Endothelial cell (in vitro differentiated cells): ENCODE measurements at regions not wholly inside any gene's neighbourhood (a gene's known extent, or its start where the extent isn't known, plus 50 kb on each side); places are given as distances from the start of the nearest gene placed in this dataset.
"Not testable (repeated sequence)": the region's sequence is repeated elsewhere in the genome, so short reads cannot be mapped to it uniquely, and the experiment has no call there.

Source experiments
- DNase-seq: peaks from one replicate; pipeline ENCODE4 v3.0.0; 2021; ENCODE audit warnings: low spot score
- H3K27ac Mint-ChIP-seq: one replicate; pipeline ENCODE4 v1.8.0; 2021; ENCODE audit warnings: mixed read lengths, inconsistent platforms; ENCODE audit not compliant: unreplicated experiment
- H3K27me3 Mint-ChIP-seq: one replicate; pipeline ENCODE4 v1.8.0; 2021; ENCODE audit warnings: mild to moderate bottlenecking, moderate library complexity, mixed read lengths, inconsistent platforms; ENCODE audit not compliant: unreplicated experiment
- H3K36me3 Mint-ChIP-seq: one replicate; pipeline ENCODE4 v1.8.0; 2021; ENCODE audit warnings: mild to moderate bottlenecking, low read depth, mixed read lengths, inconsistent platforms; ENCODE audit not compliant: unreplicated experiment
- H3K4me1 Mint-ChIP-seq: one replicate; pipeline ENCODE4 v1.8.0; 2021; ENCODE audit warnings: mild to moderate bottlenecking, mixed read lengths, inconsistent platforms; ENCODE audit not compliant: unreplicated experiment
- H3K4me3 Mint-ChIP-seq: one replicate; pipeline ENCODE4 v1.8.0; 2021; ENCODE audit warnings: mild to moderate bottlenecking, mixed read lengths, inconsistent platforms; ENCODE audit not compliant: unreplicated experiment
- H3K9me3 Mint-ChIP-seq: one replicate; pipeline ENCODE4 v1.8.0; 2021; ENCODE audit warnings: mixed read lengths, inconsistent platforms; ENCODE audit not compliant: unreplicated experiment
- CTCF ChIP-seq: fragments of 200-600 bp; sonication (generic); IDR thresholded peaks from one replicate; pipeline ENCODE4 v1.5.0; 2021; ENCODE audit warnings: antibody characterized with exemption; ENCODE audit not compliant: unreplicated experiment

DNA sequence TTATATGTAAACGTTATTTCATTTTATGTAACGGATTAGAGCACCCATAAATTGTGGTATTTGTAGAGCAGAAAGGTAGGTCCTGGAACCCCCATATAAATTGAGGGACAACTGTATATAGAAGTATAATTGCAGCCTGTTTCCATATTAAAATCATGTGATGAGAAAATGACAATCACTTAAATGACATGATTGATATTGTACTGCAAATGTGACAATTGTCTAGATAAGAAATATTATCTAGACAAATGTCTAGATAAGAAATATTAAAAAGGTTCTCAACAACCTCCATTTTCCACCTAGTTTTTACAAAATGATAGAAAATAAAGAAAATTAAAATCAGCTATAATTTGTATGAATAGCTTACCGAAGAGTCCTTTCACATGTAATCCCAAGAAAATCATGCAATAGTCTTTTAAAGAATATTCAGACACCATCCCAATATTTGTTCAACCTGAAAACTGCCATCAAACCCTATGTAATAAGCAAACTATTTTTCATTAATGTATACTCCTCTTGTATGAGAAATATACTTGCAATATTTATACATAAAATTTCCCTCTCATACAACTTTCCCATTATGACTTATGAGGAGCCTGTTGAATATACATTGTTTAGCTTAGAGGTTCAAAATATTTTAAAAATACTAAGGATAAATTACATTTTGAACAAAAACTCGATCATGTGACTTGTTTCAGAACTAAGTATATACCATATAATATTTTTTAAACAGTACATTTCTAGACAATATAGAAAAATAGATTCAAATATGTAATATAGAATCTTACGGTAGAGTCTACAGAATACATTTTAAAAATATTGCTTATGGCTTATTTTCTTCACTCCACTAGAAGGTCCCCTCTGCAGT is 153.2 kb downstream of the CRPPA start:
- H3K27me3 Mint-ChIP-seq: no peaks in the 10 kb centered on the region
- no peak for DNase-seq
- no peak overlapping the region for H3K27ac Mint-ChIP-seq
- H3K4me1 Mint-ChIP-seq: peaks cover 9% of the 10 kb centered on the region
- H3K36me3 Mint-ChIP-seq: no peaks in the 10 kb centered on the region
- no peaks in the 10 kb centered on the region for H3K9me3 Mint-ChIP-seq
- no peak for TF ChIP-seq CTCF
- no peak overlapping the region for H3K4me3 Mint-ChIP-seq

- Mint-ChIP-seq H3K36me3 (no peaks in the 10 kb centered on the region), H3K4me1 (peaks cover 9% of the 10 kb centered on the region), H3K27me3 (no peaks in the 10 kb centered on the region), H3K27ac (no peak overlapping the region), H3K4me3 (no peak overlapping the region), H3K9me3 (no peaks in the 10 kb centered on the region)
- no peak for DNase-seq
- no peak for TF ChIP-seq CTCF
Measured at GRCh38 chr7:16266877-16267276, 154.5 kb downstream of the CRPPA start.

DNA sequence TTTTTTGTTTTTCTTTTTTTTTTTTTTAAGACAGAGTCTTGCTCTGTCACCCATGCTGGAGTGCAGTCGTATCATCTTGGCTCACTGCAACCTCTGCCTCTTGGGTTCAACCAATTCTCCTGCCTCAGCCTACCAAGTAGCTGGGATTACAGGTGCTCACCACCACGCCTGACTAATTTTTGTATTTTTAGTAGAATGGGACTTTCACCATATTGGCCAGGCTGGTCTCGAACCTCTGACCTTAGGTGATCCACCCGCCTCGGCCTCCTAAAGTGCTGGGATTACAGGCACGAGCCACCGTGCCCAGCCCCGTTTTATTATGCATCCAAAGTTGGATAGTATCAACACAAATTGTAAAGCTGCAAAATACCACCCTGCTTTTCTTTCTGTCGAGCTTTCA is 154.9 kb downstream of the CRPPA start:
- DNase-seq, H3K9me3 Mint-ChIP-seq, H3K4me1 Mint-ChIP-seq, H3K27me3 Mint-ChIP-seq, H3K4me3 Mint-ChIP-seq, H3K27ac Mint-ChIP-seq, H3K36me3 Mint-ChIP-seq: not testable (repeated sequence)

DNA sequence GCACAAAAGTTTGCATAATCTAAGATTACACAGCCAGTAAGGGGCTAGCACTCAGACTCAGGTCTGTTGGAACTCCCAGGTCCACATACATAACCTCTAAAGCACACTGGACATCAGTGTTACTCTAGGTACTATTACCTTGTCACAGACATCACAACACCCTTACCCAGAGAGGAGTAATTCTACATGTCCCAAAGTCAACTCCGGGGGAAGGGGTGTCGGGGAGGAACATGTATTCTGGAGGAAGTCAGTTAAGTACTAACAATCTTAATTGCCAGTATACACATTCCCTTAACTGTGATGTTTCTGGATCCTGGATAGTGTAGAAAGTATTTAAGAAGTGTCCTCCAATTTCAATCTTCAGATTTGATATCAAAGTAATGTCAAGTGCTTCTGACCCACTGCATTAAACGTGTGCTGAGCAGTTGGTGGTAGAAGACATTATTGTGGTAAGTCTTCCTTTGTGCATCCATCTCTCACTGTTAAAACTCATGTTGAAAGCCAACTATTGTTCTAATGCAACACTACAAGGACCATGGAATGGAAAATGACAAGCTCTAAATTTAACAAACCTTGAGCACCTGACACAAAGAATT is 155.4 kb downstream of the CRPPA start:
- peaks cover 3% of the 10 kb centered on the region for H3K4me1 Mint-ChIP-seq
- H3K27ac Mint-ChIP-seq: no peak overlapping the region
- no peaks in the 10 kb centered on the region for H3K27me3 Mint-ChIP-seq
- no peak for DNase-seq
- no peak overlapping the region for H3K4me3 Mint-ChIP-seq
- no peaks in the 10 kb centered on the region for H3K36me3 Mint-ChIP-seq
- H3K9me3 Mint-ChIP-seq: no peaks in the 10 kb centered on the region
- TF ChIP-seq CTCF: no peak

DNA sequence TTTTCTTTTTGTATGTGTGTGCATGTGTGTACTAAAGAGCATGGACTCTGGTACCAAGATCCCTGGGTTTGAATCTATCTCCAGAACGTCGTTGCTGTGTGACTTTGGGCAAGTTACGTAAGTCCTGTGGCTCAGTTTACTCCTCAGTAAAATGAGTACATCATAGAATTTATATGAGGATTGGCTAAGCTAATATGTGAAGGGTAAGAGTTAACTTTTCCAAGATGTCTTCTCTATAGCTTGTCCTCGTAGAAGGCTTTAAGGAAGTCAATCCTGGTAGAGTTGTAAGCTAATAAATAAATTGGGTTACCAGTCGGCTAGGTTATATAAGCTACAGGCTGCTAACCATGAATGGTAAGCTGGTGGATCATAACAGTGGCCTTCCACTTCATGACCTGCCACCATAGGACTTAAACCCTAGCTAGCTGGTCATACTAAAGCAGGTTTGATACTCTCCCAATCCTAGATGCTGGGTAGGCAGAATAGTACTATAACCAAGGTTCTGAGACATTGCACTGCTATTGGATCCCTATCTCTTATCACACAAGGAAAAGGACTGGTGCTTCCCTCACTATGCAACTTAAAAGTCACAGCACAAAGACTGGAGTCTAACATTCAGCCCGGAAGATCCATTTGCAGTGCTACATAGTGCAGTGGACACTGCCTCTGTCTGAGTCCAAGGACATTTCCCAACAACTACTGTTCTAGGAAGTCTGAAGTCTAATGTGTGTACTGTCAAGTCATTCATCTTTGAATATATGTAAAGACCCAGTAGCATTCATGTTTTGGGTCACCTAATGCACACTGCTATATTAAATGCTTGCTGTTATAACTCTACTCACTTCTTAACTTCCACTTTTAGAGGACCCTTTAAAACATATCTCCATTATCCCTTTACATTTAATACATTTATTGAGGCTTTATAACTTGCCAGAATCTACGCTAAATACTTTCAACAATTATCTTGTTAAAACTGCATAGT is 156.2 kb downstream of the CRPPA start:
- Mint-ChIP-seq H3K4me3 (no peak overlapping the region), H3K36me3 (no peaks in the 10 kb centered on the region), H3K4me1 (no peaks in the 10 kb centered on the region), H3K27me3 (no peaks in the 10 kb centered on the region), H3K9me3 (no peaks in the 10 kb centered on the region), H3K27ac (no peak overlapping the region)
- DNase-seq: no peak
- no peak for TF ChIP-seq CTCF
